HS-27A (cell line): ENCODE measurements at regions not wholly inside any gene's neighbourhood (a gene's known extent, or its start where the extent isn't known, plus 50 kb on each side); places are given as distances from the start of the nearest gene placed in this dataset.

Source experiments
- DNase-seq: peaks from one replicate; pipeline ENCODE4 v3.0.0-alpha.2; 2012; ENCODE audit warnings: low read depth, missing footprints

DNA sequence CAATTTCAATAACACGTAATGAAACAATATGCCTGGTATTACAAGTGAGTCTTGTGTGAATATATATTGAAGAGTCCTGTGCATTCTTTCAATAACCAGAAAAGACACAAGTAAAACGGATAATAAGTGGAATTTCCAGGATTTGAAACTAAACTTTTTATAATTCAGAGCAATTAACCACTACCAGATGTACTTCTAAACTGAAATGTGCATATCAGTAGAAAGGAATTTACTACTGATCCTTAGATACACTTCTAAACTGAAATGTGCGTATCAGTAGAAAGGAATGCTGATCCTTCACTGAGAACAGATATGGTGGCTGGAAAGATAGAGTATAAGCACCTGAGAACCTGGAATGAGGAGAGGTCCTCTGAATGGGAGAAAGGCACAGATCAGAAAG, 470.9 kb upstream of the SPHKAP start:
- no peak for DNase-seq

DNA sequence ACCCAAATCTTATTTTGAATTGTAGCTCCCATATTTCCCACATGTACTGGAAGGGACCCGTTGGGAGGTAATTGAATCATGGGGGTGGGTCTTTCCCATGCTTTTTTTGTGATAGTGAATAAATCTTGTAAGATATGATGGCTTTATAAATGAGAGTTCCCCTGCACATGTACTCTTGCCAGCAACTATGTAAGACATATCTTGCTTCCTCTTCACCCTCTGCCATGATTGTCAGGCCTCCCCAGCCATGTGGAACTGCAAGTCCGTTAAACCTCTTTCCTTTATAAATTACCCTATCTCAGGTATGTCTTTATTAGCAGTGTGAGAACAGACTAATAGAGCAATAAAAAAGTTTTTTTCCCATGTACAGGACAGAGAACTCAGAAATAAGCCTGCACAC, 468.4 kb upstream of the SPHKAP start:
- no peak for DNase-seq

DNA sequence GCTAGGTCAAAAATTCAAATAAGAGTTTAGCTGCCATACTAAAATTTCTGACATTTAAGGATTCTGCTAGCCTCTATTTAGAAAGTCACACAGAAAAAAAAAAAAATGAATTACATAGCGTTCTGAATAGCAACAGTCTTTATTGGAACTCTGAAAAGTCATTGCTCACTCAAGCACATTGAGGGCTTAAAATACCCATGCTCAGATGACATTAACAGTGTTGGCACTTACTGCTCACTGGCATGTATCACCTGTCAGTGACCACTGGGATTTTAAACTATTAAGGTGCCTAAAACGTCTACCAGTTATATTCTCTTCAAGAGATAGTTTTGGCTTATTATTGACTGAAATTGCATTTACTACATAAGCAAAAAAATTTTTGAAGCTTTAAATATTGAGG, 468.0 kb upstream of the SPHKAP start:
- DNase-seq: no peak

DNA sequence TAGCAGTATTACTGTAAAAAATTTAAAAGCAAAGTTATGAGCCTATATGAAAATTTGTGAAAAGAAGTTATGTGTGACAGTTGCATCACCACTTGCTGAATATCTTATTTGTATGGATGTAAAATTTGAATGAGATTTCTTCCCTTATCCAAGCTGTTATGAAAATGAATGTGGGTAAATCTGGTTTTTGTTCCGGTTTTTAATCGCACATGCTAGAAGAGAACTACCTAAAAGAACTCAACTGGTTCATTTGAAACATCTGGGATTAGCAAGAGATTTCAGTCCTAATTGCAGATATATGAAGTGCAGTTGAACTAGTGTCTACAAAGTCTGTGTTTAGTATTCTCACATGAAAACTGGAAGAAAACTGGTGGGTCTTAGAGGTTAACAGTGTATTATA, 467.1 kb upstream of the SPHKAP start:
- DNase-seq: no peak

DNA sequence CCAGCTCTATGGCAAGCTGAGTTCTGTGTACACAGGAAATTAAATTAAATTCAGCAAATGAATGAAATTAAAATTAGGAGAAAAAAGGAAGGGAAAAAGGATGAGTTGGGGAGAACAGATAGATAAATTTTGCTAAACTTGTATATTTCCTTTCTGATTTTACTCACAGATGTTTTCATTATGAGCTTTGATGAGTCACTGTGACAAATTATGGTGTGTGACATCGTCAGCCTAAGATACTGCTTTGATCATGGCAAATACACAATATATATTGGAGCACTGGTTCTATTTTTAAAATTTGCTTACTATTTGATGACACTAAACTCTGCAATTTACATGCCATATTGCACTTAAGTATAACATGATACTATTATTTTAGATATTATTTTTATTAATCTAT, 464.6 kb upstream of the SPHKAP start:
- DNase-seq: no peak

DNA sequence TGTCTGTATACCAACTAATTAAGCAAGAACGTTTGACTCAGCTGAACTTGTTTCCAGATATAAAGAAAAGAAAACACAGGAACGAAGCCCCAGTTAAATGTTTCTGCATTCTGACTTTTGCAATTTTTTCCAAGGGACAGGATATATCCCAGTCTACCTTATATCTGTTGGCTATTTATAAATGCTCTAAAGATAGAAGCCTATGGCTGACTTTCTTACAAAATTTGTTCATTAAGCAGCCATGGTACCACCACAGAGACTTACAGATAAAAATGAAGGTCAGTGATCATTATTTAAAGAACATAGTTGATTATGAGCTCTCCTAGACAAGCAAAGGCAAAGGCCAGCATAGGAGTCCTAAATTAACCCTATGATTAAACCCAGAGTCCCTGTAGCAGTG, 462.7 kb upstream of the SPHKAP start:
- DNase-seq: no peak

DNA sequence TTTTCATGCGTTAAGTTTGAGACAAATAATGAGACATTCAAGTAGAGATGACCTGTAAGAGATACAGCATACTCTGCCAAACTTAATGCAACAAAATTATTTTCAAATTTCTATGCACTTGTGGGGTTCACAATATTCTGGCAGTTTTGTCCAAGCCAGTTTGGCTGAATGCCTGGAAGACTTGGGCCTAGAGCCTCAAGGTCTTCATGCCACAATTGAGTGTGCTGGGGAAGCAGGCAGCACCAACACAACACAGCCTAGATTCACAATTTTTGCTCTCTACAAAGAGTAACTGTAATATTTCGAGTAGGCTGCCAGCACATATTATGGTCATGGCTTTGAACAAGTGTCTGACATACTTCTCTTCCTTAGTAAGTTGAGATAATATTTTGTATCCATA, 461.4 kb upstream of the SPHKAP start:
- DNase-seq: no peak

DNA sequence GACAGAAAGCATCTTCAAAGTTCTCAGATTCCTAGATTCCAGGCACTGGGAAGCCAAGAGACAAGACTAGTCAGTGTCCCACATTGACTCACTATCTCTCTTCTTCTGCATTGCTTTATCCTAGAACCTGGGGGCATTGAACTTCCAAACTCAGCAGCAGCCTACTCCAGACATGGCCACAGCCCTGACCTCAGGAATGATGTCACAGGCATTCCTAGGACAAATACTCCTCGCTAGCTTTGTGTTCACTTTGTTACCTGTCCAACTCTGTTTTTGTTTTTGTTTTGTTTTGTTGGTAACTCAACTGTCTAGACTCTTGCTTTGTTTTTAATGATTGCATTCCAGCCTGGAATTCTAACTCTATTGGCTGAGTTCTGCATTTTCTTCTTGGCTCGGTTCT, 449.3 kb upstream of the SPHKAP start:
- no peak for DNase-seq

DNA sequence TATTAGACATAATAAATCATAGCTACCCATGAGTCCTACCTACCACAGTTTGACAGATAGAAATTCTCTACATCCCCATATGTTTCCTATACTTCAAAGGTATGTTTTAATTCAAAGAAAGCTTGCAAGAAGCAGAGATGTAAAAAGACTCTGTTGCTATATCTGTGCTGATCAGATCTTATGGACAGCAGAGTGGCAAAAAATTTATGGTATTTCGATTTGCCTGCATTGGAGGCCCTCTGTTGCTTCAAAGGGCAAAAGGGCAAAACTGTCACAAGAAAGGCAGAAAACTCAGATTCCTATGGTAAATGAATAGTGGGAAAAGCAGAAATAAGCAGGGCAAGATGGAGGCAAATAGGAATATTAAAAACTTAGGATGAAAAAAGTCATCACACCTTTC, 447.8 kb upstream of the SPHKAP start:
- DNase-seq: no peak

DNA sequence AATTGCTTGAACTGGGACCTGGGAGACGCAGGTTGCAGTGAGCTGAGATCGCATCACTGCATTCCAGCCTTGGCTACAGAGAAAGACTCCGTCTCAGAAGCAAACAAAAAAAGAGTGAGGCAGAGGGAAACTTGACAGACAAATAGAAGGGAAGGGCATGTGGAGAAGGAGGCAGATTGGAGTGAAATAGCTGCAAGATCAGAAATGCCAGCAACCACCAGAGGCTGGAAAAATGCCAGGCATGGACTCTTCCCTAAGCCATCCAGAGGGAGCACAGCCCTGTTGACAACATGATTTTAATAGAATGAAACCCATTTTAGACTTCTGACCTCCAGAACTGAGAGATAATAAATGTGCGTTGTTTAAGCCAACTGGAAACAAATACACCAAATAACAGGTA, 447.2 kb upstream of the SPHKAP start:
- no peak for DNase-seq

DNA sequence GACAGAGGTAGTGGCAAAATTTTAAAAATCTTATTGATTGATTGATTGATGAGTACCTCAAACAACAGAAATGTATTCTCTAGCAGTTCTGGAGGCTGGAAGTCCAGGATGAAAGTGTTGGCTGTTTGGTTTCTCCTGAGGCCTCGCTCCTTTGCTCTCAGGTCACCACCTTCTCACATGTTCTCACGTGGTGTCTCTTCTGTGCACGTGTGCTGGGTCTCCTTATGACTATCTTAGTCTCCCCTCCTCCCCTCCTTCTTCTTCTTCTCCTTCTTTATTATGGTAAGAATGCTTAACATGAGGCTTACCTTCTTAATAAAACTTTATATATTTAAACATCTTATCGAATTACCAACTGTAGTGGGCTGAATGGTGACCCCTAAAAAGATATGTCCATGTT, 446.0 kb upstream of the SPHKAP start:
- DNase-seq: no peak

DNA sequence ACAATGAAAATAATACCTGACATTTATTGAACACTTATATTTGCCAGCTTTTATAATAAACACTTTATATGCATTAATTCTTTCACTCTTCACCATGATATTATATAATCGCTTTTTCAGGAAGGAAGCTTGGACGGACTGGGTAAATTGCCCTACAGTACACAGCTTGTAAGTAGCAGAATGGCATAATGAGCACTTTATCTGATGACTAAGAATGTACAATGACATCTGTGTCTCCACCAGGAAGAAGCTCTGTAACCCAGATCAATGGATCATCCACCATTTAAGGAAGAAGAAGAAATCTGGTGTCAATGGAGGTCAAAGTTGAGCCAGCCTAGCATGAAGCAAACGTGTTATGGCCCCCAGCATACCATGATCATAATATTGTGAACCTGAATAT, 444.0 kb upstream of the SPHKAP start:
- DNase-seq: no peak

DNA sequence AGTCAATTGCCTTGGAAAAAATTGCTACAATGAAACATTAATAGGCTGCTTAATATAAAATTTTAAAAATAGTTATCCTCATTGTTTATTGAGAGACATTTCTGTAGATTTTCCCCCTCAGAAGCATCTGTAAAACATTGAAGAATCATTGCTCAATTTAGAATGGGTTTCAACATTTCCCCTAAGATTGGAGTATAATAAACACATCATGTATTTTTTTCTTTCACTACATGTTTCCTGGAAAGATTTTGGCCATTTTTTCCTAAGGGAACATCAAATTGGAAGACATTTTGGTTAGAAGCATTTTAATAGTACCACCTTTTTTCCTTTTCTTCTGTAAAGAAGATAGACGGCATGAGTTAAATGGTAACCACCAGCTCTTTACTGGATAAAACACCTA, 443.2 kb upstream of the SPHKAP start:
- no peak for DNase-seq

DNA sequence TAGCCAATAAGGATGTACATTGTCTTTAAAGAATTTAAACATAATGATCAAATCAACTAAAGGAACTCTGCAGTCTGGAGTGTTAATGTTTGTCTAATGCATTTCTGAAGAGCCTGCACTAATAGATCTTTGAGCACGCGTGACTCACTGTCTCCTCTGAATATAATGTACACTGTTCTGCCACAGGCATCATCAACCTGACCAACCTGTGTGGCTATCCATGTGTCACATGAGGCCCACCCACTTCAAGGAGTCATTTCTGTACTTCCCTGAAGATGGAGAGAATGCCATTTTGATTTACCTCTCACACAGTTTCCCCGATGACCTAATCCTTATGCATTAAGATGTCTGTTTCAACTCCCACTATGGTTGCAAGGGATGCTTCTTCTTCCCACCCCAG, 434.0 kb upstream of the SPHKAP start:
- no peak for DNase-seq

DNA sequence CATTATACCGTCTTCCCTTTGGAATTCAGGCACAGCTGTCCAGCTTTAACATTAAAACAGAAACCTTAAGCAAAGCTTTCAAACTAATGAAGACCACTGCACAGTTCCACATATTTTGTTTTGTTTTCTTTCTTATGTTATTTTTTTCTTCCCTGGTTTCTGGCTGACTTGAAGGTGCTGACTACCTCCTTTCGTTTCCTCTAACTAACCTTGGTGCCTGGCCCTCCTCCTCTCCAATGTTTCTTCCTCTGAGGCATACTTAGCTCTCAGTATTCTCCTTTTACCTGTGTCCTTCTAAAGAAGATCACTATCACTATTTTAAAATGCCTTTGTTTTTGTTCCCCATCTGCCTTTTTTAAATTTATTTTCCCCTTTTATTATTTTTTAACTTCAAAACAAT, 433.3 kb upstream of the SPHKAP start:
- DNase-seq: no peak

DNA sequence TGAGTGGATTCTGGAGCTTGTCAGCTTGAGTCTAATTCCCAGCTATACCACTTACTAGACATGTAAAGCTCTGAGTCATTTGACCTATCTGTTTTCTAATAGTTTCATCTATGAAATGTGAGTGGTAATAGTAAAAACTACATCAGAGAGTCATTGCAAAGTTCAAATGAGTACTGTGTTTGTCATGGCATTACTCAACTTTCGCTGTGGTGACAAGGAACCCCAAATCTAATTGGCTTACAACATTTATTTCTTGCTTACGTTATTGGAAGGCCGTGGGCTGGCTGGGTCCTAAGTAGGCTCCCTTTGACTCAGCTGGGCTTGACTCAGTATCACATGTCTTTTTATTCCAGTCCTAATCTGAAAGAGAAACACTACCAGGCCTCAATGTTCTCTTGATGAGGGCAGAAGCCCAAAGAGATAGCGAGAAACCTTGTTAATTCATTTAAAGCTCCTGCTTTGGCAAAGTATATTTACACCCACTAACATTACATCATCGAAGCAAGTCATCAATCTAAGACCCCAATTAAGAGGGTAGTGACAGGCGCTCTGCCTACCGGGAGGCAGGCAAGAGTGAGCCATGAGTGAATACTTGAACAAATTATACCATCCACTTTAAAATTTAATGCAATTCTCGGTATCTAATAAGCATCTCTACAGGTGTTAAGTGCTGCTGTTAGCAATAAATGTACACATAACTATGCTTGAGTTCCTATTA, 431.8 kb upstream of the SPHKAP start:
- peak; percentile 41 for DNase-seq

DNA sequence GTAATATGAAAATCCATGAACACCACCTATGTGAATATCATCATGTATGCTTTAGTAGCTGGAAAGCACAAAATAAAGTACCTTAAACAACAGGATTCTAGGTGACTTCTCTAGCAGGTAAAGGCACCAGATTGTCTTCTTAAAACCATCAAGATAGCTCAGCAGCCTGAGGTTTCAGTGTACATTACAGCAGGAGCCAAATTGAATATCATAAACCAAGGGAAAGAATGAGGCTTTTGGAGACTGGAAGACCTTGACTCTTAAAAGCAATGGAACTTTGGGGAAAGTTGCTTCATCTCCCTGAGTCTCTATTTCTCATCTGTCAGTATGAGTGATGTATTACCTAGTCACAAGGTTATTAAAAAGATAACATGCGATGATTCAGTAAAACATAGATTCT, 429.7 kb upstream of the SPHKAP start:
- no peak for DNase-seq

DNA sequence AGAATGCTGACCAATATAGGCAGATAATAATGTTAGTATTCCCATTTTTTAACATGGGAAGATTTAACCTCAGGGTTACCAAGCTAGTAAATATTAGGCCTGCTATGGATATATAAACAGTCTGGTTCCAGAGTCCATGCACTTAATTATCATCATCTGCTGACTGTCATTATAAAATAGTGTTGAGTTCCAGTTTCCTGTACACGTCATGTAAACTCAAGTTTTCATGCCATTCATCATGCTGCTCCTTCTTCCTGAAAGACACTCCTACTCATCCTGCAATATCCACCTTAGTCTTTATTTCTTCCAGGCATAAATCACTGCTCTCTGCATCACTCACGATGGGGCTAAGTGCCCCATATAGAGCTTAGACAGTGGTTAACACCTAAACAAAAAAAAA, 420.8 kb upstream of the SPHKAP start:
- DNase-seq: no peak

DNA sequence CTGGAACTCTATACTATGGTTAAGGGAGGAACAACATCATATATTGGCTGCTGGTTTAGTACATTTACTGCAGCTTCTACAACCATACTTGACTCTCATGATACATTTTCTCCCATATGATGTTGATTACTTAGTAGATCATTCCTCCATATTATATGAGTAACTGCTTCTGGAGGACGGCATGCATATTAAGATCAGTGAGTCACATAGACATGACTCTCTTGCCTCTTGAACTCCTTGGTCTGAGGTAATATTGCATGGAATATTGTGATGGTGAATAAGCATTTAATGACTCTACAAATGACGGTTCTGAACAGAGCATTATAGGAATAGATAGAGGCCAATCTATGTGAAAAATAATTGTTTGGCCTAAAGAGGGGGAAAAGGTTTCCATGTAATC, 418.8 kb upstream of the SPHKAP start:
- no peak for DNase-seq

DNA sequence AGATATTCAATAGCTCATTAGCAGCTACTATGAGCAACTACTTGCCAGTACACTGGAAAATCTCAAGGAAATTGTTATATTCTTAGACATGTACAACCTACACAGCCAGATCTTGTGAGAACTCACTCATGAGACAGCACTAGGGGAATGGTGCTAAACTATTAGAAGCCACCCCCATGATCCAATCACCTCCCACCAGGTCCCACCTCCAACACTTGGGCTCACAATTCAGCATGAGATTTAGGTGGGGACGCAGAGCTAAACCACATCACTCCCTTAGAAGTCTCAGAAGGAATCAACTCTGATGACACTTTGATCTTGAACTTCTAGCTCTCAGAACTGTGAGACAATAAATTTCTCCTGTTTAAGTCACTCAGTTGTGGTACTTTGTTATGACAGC, 418.3 kb upstream of the SPHKAP start:
- no peak for DNase-seq

DNA sequence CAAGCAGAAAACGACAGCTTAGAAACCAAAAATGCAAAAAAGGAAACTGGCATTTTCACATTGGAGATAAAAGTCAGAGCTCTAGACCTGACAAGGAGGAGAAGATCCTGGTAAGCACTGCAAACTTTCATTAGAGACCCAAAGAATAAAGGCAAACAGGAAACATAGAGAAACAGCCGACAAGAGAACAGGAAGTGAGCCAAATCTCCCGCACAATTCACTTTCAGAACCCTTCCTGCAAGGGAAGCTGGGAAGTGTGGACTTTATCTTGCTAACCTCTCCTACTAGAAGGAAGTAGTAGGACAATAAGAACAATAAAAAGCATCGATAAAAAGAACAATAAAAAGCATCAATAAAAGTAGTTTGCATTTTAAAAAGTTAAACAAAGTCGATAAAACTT, 417.8 kb upstream of the SPHKAP start:
- DNase-seq: no peak

DNA sequence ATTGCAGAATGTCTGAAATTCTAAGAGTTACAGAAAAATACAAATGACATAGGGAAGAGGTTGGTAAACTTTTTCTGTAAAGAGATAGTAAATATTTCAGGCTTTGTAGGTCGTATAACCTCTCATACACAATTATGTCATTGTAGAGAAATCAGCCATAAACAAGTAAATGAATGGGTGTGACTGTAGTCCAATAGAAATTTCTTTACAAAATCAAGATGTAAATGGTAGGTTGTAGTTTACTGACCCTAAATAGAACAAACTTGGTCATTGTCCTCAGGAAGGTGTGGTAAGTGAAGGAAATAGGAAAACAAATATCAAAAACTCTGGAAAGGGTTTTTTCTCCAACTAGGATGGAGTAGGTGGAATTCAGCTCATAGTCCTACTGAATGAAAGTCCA, 415.5 kb upstream of the SPHKAP start:
- DNase-seq: no peak

DNA sequence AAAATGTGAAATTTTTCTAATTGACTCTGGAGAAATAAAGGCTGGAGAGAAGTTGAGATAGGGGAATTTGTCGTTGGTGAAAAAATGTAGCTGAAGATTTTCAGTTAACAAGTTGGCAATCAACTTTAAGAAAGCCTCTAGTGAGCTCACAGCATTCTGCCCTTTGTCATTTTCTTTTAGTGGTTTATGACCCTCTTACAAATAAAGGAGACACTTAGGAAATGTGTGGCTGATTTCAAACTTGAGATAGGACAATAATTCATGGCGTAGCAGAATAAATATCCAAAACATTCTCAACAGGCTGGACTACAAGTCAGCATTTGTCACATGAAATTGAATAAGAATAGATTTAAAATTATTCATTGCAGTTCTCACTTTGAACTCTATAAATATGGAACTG, 412.5 kb upstream of the SPHKAP start:
- DNase-seq: no peak

DNA sequence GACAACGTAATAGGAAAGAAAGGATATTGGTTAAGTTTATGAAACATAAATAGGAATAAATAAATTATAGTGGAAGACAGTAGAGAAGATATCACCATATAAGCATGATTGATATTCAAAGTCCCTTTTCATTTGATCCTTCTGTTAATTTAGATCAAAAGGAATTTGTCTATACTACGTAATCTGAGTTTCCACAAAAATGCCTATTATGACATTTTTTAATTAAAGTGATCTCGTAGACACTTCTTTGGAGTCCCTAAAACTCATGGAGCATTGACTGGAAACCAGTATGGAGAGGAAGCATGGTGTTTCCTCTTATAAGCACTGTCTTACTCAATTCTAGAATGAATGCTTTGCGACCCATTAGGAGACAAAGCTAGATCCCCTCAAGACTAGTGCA, 411.4 kb upstream of the SPHKAP start:
- DNase-seq: no peak

DNA sequence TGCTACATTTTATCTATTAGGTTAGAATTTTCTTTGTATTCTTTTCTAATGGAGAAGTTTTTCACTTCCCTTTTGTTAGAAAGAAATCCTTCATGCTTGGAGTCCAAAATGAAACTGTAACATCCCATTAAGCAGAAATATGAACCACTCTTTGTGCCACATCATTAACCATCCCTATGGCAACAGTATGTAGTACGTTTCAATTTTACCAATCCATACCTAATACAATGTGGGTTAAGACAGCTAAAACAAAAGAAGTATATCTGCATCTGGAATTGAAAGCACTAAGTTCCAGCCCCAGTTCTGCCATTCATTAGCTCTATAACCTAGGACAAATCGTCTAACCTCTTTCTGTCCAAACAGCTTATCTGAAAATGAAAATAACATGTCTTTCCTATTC, 409.2 kb upstream of the SPHKAP start:
- DNase-seq: no peak
